GM12878 (cell line): ENCODE measurements at regions not wholly inside any gene's neighbourhood (a gene's known extent, or its start where the extent isn't known, plus 50 kb on each side); places are given as distances from the start of the nearest gene placed in this dataset.

Source experiments
- CBX5 ChIP-seq: sonication (generic); IDR thresholded peaks from 2 replicates; pipeline ENCODE4 v1.6.1; 2016; ENCODE audit warnings: low read depth, moderate library complexity, mild to moderate bottlenecking, inconsistent platforms
- CEBPB ChIP-seq, 2 experiments: fragments of 150-350 bp in 1 of 2; IDR thresholded peaks; 2 replicates each; pipeline ENCODE4 v1.6.1; 2012 to 2014; ENCODE audit warnings: low read depth in 2 of 2, low read length in 2 of 2, borderline replicate concordance in 1 of 2, inconsistent platforms in 1 of 2
- CHD2 ChIP-seq: IDR thresholded peaks from 2 replicates; pipeline ENCODE4 v1.6.1; 2011; ENCODE audit warnings: low read depth, low read length, improper control_type of control experiment, borderline replicate concordance
- CREB1 ChIP-seq: IDR thresholded peaks from 2 replicates; pipeline ENCODE4 v1.6.1; 2012; ENCODE audit warnings: low read depth, mild to moderate bottlenecking, inconsistent platforms
- EP300 ChIP-seq, 2 experiments: fragments of 150-350 bp in 1 of 2; IDR thresholded peaks; 2 replicates each; pipeline ENCODE4 v1.6.1; 2011 to 2012; ENCODE audit warnings: low read depth in 2 of 2, low read length in 2 of 2, borderline replicate concordance in 1 of 2, improper control_type of control experiment in 1 of 2, inconsistent platforms in 1 of 2; ENCODE audit not compliant: control insufficient read depth in 1 of 2
- EZH2 ChIP-seq: IDR thresholded peaks from 2 replicates; pipeline ENCODE4 v1.6.1; 2012; ENCODE audit warnings: low read depth, mild to moderate bottlenecking, control low read depth, inconsistent platforms, low read length, borderline replicate concordance; ENCODE audit not compliant: control insufficient read depth
- MTA3 ChIP-seq: IDR thresholded peaks from 2 replicates; pipeline ENCODE4 v1.6.1; 2012; ENCODE audit warnings: low read length, inconsistent platforms, borderline replicate concordance
- MYB ChIP-seq: fragments of 150-350 bp; IDR thresholded peaks from 2 replicates; pipeline ENCODE4 v1.6.1; 2014; ENCODE audit warnings: mild to moderate bottlenecking, low read depth, low read length, borderline replicate concordance
- POLR2AphosphoS5 ChIP-seq: IDR thresholded peaks from 2 replicates; pipeline ENCODE4 v1.6.1; 2011; ENCODE audit warnings: mild to moderate bottlenecking, low read length, inconsistent platforms
- TF ChIP-seq, protein P1 (sequence below): fragments of 450-650 bp; conservative IDR thresholded peaks from 2 replicates; pipeline ENCODE4 v1.6.1; 2017; ENCODE audit warnings: mild to moderate bottlenecking, moderate library complexity
- TF ChIP-seq, protein P2 (sequence below): IDR thresholded peaks from 2 replicates; pipeline ENCODE4 v1.6.1; 2011; ENCODE audit warnings: mild to moderate bottlenecking, low read depth, low read length, moderate library complexity; ENCODE audit not compliant: insufficient replicate concordance
- TF ChIP-seq, protein P3 (sequence below): fragments of 450-650 bp; formaldehyde crosslinking; IDR thresholded peaks from 2 replicates; pipeline ENCODE4 v1.5.0; 2022; ENCODE audit warnings: mild to moderate bottlenecking, missing genetic modification characterization
- TF ChIP-seq, protein P4 (sequence below), 3 experiments: IDR thresholded peaks in 2 of 3; conservative IDR thresholded peaks in 1 of 3; 2 replicates each; pipeline ENCODE4 v1.5.1; 2011; ENCODE audit warnings: low read depth in 3 of 3, low read length in 3 of 3, mild to moderate bottlenecking in 3 of 3, control low read depth in 2 of 3, moderate library complexity in 2 of 3, inconsistent platforms in 1 of 3, mixed read lengths in 1 of 3; ENCODE audit not compliant: control insufficient read depth in 2 of 3, insufficient read depth in 1 of 3; ENCODE audit errors: extremely low read depth in 1 of 3

DNA sequence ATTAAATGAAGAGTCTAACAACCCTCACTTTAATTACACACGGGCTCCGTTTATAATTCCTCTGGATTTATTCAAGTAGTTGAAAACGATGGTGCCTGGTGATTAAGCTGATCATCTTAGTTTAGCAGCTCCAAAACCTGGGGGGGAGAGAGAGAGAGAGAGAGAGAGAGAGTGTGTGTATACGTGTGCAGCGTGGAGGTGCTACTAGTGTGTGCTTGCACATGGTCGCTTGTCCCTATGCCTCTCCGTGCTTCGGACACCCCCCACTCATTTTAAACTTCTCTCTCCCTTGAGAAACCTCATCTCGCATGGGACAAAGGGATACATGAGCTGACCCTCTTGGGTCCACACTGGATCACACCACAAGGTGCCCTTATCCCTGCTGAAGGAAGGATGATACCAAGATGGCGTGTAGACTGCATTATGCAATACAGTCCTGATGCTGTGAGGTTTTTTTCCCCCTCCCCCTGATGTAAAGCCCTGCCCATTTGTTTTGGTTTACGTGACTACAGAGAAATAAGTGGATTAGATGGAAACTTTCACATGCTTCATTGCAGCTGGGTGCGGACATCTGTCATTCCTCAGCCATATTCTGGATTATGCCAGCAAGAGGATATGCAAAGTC lies 320.8 kb downstream of the ZNF536 start:
- TF ChIP-seq, protein P1, sequence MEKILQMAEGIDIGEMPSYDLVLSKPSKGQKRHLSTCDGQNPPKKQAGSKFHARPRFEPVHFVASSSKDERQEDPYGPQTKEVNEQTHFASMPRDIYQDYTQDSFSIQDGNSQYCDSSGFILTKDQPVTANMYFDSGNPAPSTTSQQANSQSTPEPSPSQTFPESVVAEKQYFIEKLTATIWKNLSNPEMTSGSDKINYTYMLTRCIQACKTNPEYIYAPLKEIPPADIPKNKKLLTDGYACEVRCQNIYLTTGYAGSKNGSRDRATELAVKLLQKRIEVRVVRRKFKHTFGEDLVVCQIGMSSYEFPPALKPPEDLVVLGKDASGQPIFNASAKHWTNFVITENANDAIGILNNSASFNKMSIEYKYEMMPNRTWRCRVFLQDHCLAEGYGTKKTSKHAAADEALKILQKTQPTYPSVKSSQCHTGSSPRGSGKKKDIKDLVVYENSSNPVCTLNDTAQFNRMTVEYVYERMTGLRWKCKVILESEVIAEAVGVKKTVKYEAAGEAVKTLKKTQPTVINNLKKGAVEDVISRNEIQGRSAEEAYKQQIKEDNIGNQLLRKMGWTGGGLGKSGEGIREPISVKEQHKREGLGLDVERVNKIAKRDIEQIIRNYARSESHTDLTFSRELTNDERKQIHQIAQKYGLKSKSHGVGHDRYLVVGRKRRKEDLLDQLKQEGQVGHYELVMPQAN = no peak
- TF ChIP-seq MYB = no peak
- TF ChIP-seq, protein P2, sequence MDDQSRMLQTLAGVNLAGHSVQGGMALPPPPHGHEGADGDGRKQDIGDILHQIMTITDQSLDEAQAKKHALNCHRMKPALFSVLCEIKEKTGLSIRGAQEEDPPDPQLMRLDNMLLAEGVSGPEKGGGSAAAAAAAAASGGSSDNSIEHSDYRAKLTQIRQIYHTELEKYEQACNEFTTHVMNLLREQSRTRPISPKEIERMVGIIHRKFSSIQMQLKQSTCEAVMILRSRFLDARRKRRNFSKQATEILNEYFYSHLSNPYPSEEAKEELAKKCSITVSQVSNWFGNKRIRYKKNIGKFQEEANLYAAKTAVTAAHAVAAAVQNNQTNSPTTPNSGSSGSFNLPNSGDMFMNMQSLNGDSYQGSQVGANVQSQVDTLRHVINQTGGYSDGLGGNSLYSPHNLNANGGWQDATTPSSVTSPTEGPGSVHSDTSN = no peak
- TF ChIP-seq EZH2 = no peak
- no peak for TF ChIP-seq CREB1
- no peak for TF ChIP-seq CBX5
- TF ChIP-seq, protein P3, sequence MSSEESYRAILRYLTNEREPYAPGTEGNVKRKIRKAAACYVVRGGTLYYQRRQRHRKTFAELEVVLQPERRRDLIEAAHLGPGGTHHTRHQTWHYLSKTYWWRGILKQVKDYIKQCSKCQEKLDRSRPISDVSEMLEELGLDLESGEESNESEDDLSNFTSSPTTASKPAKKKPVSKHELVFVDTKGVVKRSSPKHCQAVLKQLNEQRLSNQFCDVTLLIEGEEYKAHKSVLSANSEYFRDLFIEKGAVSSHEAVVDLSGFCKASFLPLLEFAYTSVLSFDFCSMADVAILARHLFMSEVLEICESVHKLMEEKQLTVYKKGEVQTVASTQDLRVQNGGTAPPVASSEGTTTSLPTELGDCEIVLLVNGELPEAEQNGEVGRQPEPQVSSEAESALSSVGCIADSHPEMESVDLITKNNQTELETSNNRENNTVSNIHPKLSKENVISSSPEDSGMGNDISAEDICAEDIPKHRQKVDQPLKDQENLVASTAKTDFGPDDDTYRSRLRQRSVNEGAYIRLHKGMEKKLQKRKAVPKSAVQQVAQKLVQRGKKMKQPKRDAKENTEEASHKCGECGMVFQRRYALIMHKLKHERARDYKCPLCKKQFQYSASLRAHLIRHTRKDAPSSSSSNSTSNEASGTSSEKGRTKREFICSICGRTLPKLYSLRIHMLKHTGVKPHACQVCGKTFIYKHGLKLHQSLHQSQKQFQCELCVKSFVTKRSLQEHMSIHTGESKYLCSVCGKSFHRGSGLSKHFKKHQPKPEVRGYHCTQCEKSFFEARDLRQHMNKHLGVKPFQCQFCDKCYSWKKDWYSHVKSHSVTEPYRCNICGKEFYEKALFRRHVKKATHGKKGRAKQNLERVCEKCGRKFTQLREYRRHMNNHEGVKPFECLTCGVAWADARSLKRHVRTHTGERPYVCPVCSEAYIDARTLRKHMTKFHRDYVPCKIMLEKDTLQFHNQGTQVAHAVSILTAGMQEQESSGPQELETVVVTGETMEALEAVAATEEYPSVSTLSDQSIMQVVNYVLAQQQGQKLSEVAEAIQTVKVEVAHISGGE = no peak
- TF ChIP-seq CEBPB (IDR thresholded peaks at IDR 0.05; ENCODE audit: borderline replicate concordance in 1 of 2, low read depth in 2 of 2, low read length in 2 of 2) = no peak
- TF ChIP-seq POLR2AphosphoS5 = no peak
- no peak for TF ChIP-seq MTA3
- no peak for TF ChIP-seq EP300 (IDR thresholded peaks at IDR 0.05; ENCODE audit: borderline replicate concordance in 1 of 2, control insufficient read depth in 1 of 2, low read depth in 2 of 2, low read length in 2 of 2)
- TF ChIP-seq, protein P4, sequence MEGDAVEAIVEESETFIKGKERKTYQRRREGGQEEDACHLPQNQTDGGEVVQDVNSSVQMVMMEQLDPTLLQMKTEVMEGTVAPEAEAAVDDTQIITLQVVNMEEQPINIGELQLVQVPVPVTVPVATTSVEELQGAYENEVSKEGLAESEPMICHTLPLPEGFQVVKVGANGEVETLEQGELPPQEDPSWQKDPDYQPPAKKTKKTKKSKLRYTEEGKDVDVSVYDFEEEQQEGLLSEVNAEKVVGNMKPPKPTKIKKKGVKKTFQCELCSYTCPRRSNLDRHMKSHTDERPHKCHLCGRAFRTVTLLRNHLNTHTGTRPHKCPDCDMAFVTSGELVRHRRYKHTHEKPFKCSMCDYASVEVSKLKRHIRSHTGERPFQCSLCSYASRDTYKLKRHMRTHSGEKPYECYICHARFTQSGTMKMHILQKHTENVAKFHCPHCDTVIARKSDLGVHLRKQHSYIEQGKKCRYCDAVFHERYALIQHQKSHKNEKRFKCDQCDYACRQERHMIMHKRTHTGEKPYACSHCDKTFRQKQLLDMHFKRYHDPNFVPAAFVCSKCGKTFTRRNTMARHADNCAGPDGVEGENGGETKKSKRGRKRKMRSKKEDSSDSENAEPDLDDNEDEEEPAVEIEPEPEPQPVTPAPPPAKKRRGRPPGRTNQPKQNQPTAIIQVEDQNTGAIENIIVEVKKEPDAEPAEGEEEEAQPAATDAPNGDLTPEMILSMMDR (IDR thresholded peaks at IDR 0.05 in 2 of 3, conservative IDR thresholded peaks at IDR 0.05 in 1 of 3; ENCODE audit: control insufficient read depth in 2 of 3, extremely low read depth in 1 of 3, insufficient read depth in 1 of 3, low read depth in 3 of 3, low read length in 3 of 3) = no peak
- TF ChIP-seq CHD2 = no peak
